ENCODE measurements at regions not wholly inside any gene's neighbourhood (a gene's known extent, or its start where the extent isn't known, plus 50 kb on each side); places are given as distances from the start of the nearest gene placed in this dataset.
"Not testable (repeated sequence)": the region's sequence is repeated elsewhere in the genome, so short reads cannot be mapped to it uniquely, and the experiment has no call there.

GRCh38 chr5:143976055-143976454 is 164.1 kb downstream of the HMHB1 start:
- peak overlapping the region; percentile 90 for H3K27ac ChIP-seq (ENCODE audit: poor library complexity, severe bottlenecking)
- H3K4me3 ChIP-seq (ENCODE audit: severe bottlenecking): no peak overlapping the region
- ATAC-seq (ENCODE audit: low read depth) (peak; percentile 66), DNase-seq (ENCODE audit: low spot score) (no peak)
- no peaks in the 10 kb centered on the region for H3K9me3 ChIP-seq (ENCODE audit: severe bottlenecking)
- H3K4me1 ChIP-seq (ENCODE audit: insufficient read depth, poor library complexity, severe bottlenecking): peaks cover 39% of the 10 kb centered on the region
- H3K27me3 ChIP-seq (ENCODE audit: insufficient read depth, poor library complexity, severe bottlenecking): no peaks in the 10 kb centered on the region
- no peak for TF ChIP-seq CTCF (IDR thresholded peaks at IDR 0.05; ENCODE audit: poor library complexity, severe bottlenecking)
- no peaks in the 10 kb centered on the region for H3K36me3 ChIP-seq (ENCODE audit: low read depth)

GRCh38 chr5:143977891-143978461 is 166.0 kb downstream of the HMHB1 start:
- H3K27me3 ChIP-seq (ENCODE audit: insufficient read depth, poor library complexity, severe bottlenecking): no peaks in the 10 kb centered on the region
- no peaks in the 10 kb centered on the region for H3K36me3 ChIP-seq (ENCODE audit: low read depth)
- ATAC-seq (ENCODE audit: low read depth) (peak; percentile 94), DNase-seq (ENCODE audit: low spot score) (peak; percentile 83)
- H3K27ac ChIP-seq (ENCODE audit: poor library complexity, severe bottlenecking): peak overlapping the region; percentile 90
- H3K4me3 ChIP-seq (ENCODE audit: severe bottlenecking): no peak overlapping the region
- no peaks in the 10 kb centered on the region for H3K9me3 ChIP-seq (ENCODE audit: severe bottlenecking)
- TF ChIP-seq CTCF (IDR thresholded peaks at IDR 0.05; ENCODE audit: poor library complexity, severe bottlenecking): no peak
- H3K4me1 ChIP-seq (ENCODE audit: insufficient read depth, poor library complexity, severe bottlenecking): peaks cover 39% of the 10 kb centered on the region

GRCh38 chr5:143979044-143979690 is 167.2 kb downstream of the HMHB1 start:
- Histone ChIP-seq H3K4me1 (ENCODE audit: insufficient read depth, poor library complexity, severe bottlenecking) (peaks cover 39% of the 10 kb centered on the region), H3K27ac (ENCODE audit: poor library complexity, severe bottlenecking) (peak overlapping the region; percentile 90), H3K9me3 (ENCODE audit: severe bottlenecking) (no peaks in the 10 kb centered on the region), H3K27me3 (ENCODE audit: insufficient read depth, poor library complexity, severe bottlenecking) (no peaks in the 10 kb centered on the region), H3K36me3 (ENCODE audit: low read depth) (no peaks in the 10 kb centered on the region), H3K4me3 (ENCODE audit: severe bottlenecking) (no peak overlapping the region)
- no peak for TF ChIP-seq CTCF (IDR thresholded peaks at IDR 0.05; ENCODE audit: poor library complexity, severe bottlenecking)
- DNase-seq (ENCODE audit: low spot score) (no peak), ATAC-seq (ENCODE audit: low read depth) (no peak)

GRCh38 chr5:143980506-143980905 is 168.5 kb downstream of the HMHB1 start:
- no peak for ATAC-seq (ENCODE audit: low read depth)
- Histone ChIP-seq H3K27me3 (ENCODE audit: insufficient read depth, poor library complexity, severe bottlenecking) (no peaks in the 10 kb centered on the region), H3K4me3 (ENCODE audit: severe bottlenecking) (no peak overlapping the region), H3K4me1 (ENCODE audit: insufficient read depth, poor library complexity, severe bottlenecking) (peaks cover 39% of the 10 kb centered on the region), H3K36me3 (ENCODE audit: low read depth) (no peaks in the 10 kb centered on the region), H3K27ac (ENCODE audit: poor library complexity, severe bottlenecking) (no peak overlapping the region), H3K9me3 (ENCODE audit: severe bottlenecking) (no peaks in the 10 kb centered on the region)
- DNase-seq (ENCODE audit: low spot score): no peak
- TF ChIP-seq CTCF (IDR thresholded peaks at IDR 0.05; ENCODE audit: poor library complexity, severe bottlenecking): no peak

- not testable (repeated sequence) for H3K27me3 ChIP-seq (ENCODE audit: insufficient read depth, poor library complexity, severe bottlenecking); H3K36me3 ChIP-seq (ENCODE audit: low read depth); DNase-seq (ENCODE audit: low spot score); H3K9me3 ChIP-seq (ENCODE audit: severe bottlenecking); ATAC-seq (ENCODE audit: low read depth); H3K27ac ChIP-seq (ENCODE audit: poor library complexity, severe bottlenecking); H3K4me3 ChIP-seq (ENCODE audit: severe bottlenecking)
- H3K4me1 ChIP-seq (ENCODE audit: insufficient read depth, poor library complexity, severe bottlenecking): peaks cover 33% of the 10 kb centered on the region
These were observed 171.0 kb downstream of the HMHB1 start for GRCh38 chr5:143982957-143983356.
